HL-60/S4 (cell line): ENCODE measurements at regions not wholly inside any gene's neighbourhood (a gene's known extent, or its start where the extent isn't known, plus 50 kb on each side); places are given as distances from the start of the nearest gene placed in this dataset.

Experiments used
- in situ Hi-C: fragments of 300-500 bp; cut with MboI; formaldehyde crosslinking; loops from 2 replicates; pipeline ENCODE4 v1.14.3; 2022; ENCODE audit warnings: low sequenced_read_pairs

DNA sequence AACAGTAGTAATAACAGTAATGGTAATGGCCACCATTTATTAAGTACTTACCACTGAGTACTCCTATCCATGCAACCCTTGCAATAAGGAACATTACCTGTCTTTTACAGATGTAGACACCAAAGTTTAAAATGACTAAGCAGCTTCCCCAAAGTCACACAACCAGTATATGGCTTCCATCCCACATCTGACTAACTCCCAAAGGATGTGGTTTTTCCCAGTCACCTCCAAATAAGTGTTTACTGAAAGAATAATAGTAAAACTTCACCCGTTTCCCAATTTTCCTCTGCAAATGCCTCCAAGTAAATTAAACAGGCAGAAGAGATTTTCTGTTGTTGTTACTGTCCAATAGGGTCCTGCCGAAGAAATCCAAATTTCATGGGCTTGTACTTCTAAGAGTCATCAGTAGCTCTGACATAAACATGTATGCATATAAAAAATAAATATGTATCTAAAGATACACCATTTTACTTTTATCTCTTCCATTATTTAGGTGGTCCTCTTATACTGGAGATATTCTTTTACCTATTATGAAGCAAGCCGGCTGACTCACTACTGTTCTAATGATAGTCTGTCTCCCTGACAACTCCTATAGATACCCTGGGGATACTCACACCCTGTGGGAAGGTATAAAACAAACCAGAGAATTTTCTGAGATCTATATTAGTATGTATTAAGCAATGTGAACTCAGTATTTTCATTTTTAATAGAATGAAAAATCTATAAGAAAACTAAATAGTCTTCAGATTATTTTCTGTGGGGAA lies 77.9 kb upstream of the ID4 start:
- in situ Hi-C loops, result no loop called here

DNA sequence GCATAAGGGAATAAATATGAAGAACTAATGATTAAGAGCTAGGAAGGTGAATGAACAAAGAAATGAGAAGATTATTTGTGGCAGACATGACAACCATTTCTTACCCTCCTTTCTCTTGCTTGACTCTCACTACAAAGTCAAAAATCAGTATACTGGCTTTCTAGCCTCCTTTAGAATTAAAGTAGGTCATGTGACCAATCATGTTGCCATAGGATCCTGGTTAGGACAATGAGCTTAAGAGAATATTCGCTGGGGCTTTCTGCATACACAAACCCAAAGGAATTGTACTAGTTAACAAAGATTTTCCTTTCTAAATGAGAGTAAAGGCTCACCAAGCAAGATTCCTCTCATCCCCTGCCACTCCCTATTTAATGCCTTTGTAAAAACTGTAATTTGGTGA lies 76.0 kb upstream of the ID4 start:
- in situ Hi-C loops, result no loop called here

- in situ Hi-C loops, result no loop called here
Observed at GRCh38 chr6:19771753-19772336, 65.3 kb upstream of the ID4 start.

GRCh38 chr6:19772891-19773290 lies 64.3 kb upstream of the ID4 start:
- in situ Hi-C loops, result no loop called here

- in situ Hi-C loops, result no loop called here
Observed at GRCh38 chr6:19781269-19781668, 55.9 kb upstream of the ID4 start.

DNA sequence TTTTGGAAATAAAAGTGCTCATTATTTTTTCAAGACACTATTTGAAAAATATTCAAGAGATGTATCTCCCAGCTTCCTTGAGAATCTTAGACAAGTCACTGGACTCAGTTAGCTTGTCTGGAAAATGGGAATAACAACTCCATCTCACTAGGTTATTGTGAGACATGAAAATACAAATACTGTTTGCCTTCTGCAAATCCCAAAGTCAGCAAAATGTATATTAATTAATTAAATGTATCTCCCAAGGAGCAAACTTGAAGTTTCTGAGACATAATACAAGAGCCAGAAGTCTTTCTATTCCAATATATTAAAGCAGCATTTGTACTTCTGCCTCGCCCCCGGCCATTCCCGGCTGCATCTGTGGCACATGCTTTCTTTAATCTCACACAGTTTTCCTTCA lies 54.6 kb upstream of the ID4 start:
- in situ Hi-C loops, result no loop called here
